NCI-H345 (cell line): ENCODE measurements at regions not wholly inside any gene's neighbourhood (a gene's known extent, or its start where the extent isn't known, plus 50 kb on each side); places are given as distances from the start of the nearest gene placed in this dataset.

Source experiments
- DNase-seq: peaks from one replicate; lab custom pipeline; 2025; lab: John Stamatoyannopoulos, UW

- DNase-seq, result no peak
Observed at GRCh38 chr3:181764544-181764943, 52.8 kb downstream of the SOX2 start.

- DNase-seq, result no peak
Observed at GRCh38 chr3:181770296-181770695, 58.6 kb downstream of the SOX2 start.

GRCh38 chr3:181771120-181771519 is 59.4 kb downstream of the SOX2 start:
- no peak for DNase-seq

- DNase-seq, result no peak
Observed at GRCh38 chr3:181772166-181772565, 60.4 kb downstream of the SOX2 start.

GRCh38 chr3:181773921-181774320 is 62.2 kb downstream of the SOX2 start:
- no peak for DNase-seq

GRCh38 chr3:181782306-181782954 is 70.7 kb downstream of the SOX2 start:
- no peak for DNase-seq

- no peak for DNase-seq
Observed at GRCh38 chr3:181790561-181790960, 78.8 kb downstream of the SOX2 start.

- no peak for DNase-seq
Observed at GRCh38 chr3:181791056-181791955, 79.6 kb downstream of the SOX2 start.

GRCh38 chr3:181793006-181793405 is 81.3 kb downstream of the SOX2 start:
- DNase-seq, result no peak

GRCh38 chr3:181794011-181794790 is 82.5 kb downstream of the SOX2 start:
- DNase-seq, result peak; percentile 6

GRCh38 chr3:181796641-181797040 is 84.9 kb downstream of the SOX2 start:
- DNase-seq, result no peak

- no peak for DNase-seq
Observed at GRCh38 chr3:181797431-181797830, 85.7 kb downstream of the SOX2 start.

GRCh38 chr3:181805703-181806102 is 94.0 kb downstream of the SOX2 start:
- DNase-seq, result no peak

- DNase-seq, result peak; percentile 74
Observed at GRCh38 chr3:181808053-181808452, 96.3 kb downstream of the SOX2 start.

GRCh38 chr3:181823716-181824115 is 112.0 kb downstream of the SOX2 start:
- peak; percentile 83 for DNase-seq

- DNase-seq, result no peak
Observed at GRCh38 chr3:181824961-181825360, 113.2 kb downstream of the SOX2 start.

GRCh38 chr3:181839039-181839915 is 127.6 kb downstream of the SOX2 start:
- peak; percentile 76 for DNase-seq

GRCh38 chr3:181839916-181840297 is 128.2 kb downstream of the SOX2 start:
- no peak for DNase-seq

GRCh38 chr3:181844211-181844610 is 132.5 kb downstream of the SOX2 start:
- peak; percentile 10 for DNase-seq

GRCh38 chr3:181847276-181847675 is 135.6 kb downstream of the SOX2 start:
- no peak for DNase-seq

- no peak for DNase-seq
Observed at GRCh38 chr3:181851063-181851462, 139.3 kb downstream of the SOX2 start.

GRCh38 chr3:181855825-181856224 is 144.1 kb downstream of the SOX2 start:
- DNase-seq, result no peak
